ENCODE measurements at regions not wholly inside any gene's neighbourhood (a gene's known extent, or its start where the extent isn't known, plus 50 kb on each side); places are given as distances from the start of the nearest gene placed in this dataset.

- TF ChIP-seq EZH2phosphoT487 (IDR thresholded peaks at IDR 0.05; ENCODE audit: low read depth, severe bottlenecking, unreplicated experiment) (no peak), EZH2 (IDR thresholded peaks at IDR 0.05; ENCODE audit: borderline replicate concordance) (no peak), CTCF (IDR thresholded peaks at IDR 0.05; ENCODE audit: poor library complexity) (no peak)
Observed at GRCh38 chr4:81287101-81287500, 72.1 kb upstream of the PRKG2 start.

GRCh38 chr4:81282131-81282530 is 67.1 kb upstream of the PRKG2 start:
- Histone ChIP-seq H3K9me3 (ENCODE audit: low read depth) (no peaks in the 10 kb centered on the region), H3K36me3 (replicated peaks; ENCODE audit: insufficient read depth, low read depth) (no peaks in the 10 kb centered on the region), H3K27me3 (no peaks in the 10 kb centered on the region), H4K20me1 (ENCODE audit: insufficient read depth, poor library complexity, severe bottlenecking) (no peaks in the 10 kb centered on the region), H3K9me2 (replicated peaks; ENCODE audit: insufficient read depth) (no peaks in the 10 kb centered on the region), H3K79me2 (no peaks in the 10 kb centered on the region), H3K4me2 (no peak overlapping the region), H2AFZ (no peak overlapping the region), H3K4me1 (ENCODE audit: insufficient read depth) (no peaks in the 10 kb centered on the region), H3K4me3 (no peak overlapping the region), H3K27ac (no peak overlapping the region)
- 78% methylated on average over 3 of the region's 3 CpGs for WGBS (ENCODE audit: low lambda C conversion rate, missing lambda C conversion rate)
- DNase-seq (ENCODE audit: low spot score): no peak
- no peak for TF ChIP-seq EZH2 (IDR thresholded peaks at IDR 0.05; ENCODE audit: borderline replicate concordance)
- TF ChIP-seq EZH2phosphoT487 (IDR thresholded peaks at IDR 0.05; ENCODE audit: low read depth, severe bottlenecking, unreplicated experiment): no peak
- TF ChIP-seq CTCF (IDR thresholded peaks at IDR 0.05; ENCODE audit: poor library complexity): no peak

More at GRCh38 chr4:81287101-81287500, 72.1 kb upstream of the PRKG2 start:
- H3K79me2 ChIP-seq: no peaks in the 10 kb centered on the region
- no peaks in the 10 kb centered on the region for H3K36me3 ChIP-seq (replicated peaks; ENCODE audit: insufficient read depth, low read depth)
- H3K9me2 ChIP-seq (replicated peaks; ENCODE audit: insufficient read depth): no peaks in the 10 kb centered on the region
- H3K4me1 ChIP-seq (ENCODE audit: insufficient read depth): no peaks in the 10 kb centered on the region
- H2AFZ ChIP-seq: no peak overlapping the region
- H3K4me3 ChIP-seq: no peak overlapping the region
- H3K27ac ChIP-seq: no peak overlapping the region
- H3K27me3 ChIP-seq: no peaks in the 10 kb centered on the region
- no peaks in the 10 kb centered on the region for H3K9me3 ChIP-seq (ENCODE audit: low read depth)
- H4K20me1 ChIP-seq (ENCODE audit: insufficient read depth, poor library complexity, severe bottlenecking): no peaks in the 10 kb centered on the region
- H3K4me2 ChIP-seq: no peak overlapping the region
- DNase-seq (ENCODE audit: low spot score): no peak

- no peaks in the 10 kb centered on the region for H3K79me2 ChIP-seq
- TF ChIP-seq EZH2phosphoT487 (IDR thresholded peaks at IDR 0.05; ENCODE audit: low read depth, severe bottlenecking, unreplicated experiment): no peak
- no peak for TF ChIP-seq CTCF (IDR thresholded peaks at IDR 0.05; ENCODE audit: poor library complexity)
- TF ChIP-seq EZH2 (IDR thresholded peaks at IDR 0.05; ENCODE audit: borderline replicate concordance): no peak
- no peaks in the 10 kb centered on the region for H4K20me1 ChIP-seq (ENCODE audit: insufficient read depth, poor library complexity, severe bottlenecking)
- WGBS (ENCODE audit: low lambda C conversion rate, missing lambda C conversion rate): 94% methylated on average over 1 of the region's 1 CpG
- H2AFZ ChIP-seq: no peak overlapping the region
- no peaks in the 10 kb centered on the region for H3K9me3 ChIP-seq (ENCODE audit: low read depth)
- no peak overlapping the region for H3K4me2 ChIP-seq
- H3K27ac ChIP-seq: no peak overlapping the region
- no peaks in the 10 kb centered on the region for H3K27me3 ChIP-seq
- H3K36me3 ChIP-seq (replicated peaks; ENCODE audit: insufficient read depth, low read depth): no peaks in the 10 kb centered on the region
- H3K9me2 ChIP-seq (replicated peaks; ENCODE audit: insufficient read depth): no peaks in the 10 kb centered on the region
- no peaks in the 10 kb centered on the region for H3K4me1 ChIP-seq (ENCODE audit: insufficient read depth)
- DNase-seq (ENCODE audit: low spot score): no peak
- no peak overlapping the region for H3K4me3 ChIP-seq
Observed at GRCh38 chr4:81274460-81274859, 59.4 kb upstream of the PRKG2 start.

GRCh38 chr4:81272671-81273070 is 57.6 kb upstream of the PRKG2 start:
- Histone ChIP-seq H4K20me1 (ENCODE audit: insufficient read depth, poor library complexity, severe bottlenecking) (no peaks in the 10 kb centered on the region), H3K9me3 (ENCODE audit: low read depth) (no peaks in the 10 kb centered on the region), H3K4me1 (ENCODE audit: insufficient read depth) (no peaks in the 10 kb centered on the region), H3K4me2 (no peak overlapping the region), H3K36me3 (replicated peaks; ENCODE audit: insufficient read depth, low read depth) (no peaks in the 10 kb centered on the region), H3K4me3 (no peak overlapping the region), H3K27ac (no peak overlapping the region), H3K79me2 (no peaks in the 10 kb centered on the region), H3K27me3 (no peaks in the 10 kb centered on the region), H2AFZ (no peak overlapping the region), H3K9me2 (replicated peaks; ENCODE audit: insufficient read depth) (no peaks in the 10 kb centered on the region)
- TF ChIP-seq CTCF (IDR thresholded peaks at IDR 0.05; ENCODE audit: poor library complexity) (no peak), EZH2 (IDR thresholded peaks at IDR 0.05; ENCODE audit: borderline replicate concordance) (no peak), EZH2phosphoT487 (IDR thresholded peaks at IDR 0.05; ENCODE audit: low read depth, severe bottlenecking, unreplicated experiment) (no peak)
- WGBS (ENCODE audit: low lambda C conversion rate, missing lambda C conversion rate): 76% methylated on average over 1 of the region's 1 CpG
- DNase-seq (ENCODE audit: low spot score): no peak
